ENCODE measurements at regions not wholly inside any gene's neighbourhood (a gene's known extent, or its start where the extent isn't known, plus 50 kb on each side); places are given as distances from the start of the nearest gene placed in this dataset.

DNA sequence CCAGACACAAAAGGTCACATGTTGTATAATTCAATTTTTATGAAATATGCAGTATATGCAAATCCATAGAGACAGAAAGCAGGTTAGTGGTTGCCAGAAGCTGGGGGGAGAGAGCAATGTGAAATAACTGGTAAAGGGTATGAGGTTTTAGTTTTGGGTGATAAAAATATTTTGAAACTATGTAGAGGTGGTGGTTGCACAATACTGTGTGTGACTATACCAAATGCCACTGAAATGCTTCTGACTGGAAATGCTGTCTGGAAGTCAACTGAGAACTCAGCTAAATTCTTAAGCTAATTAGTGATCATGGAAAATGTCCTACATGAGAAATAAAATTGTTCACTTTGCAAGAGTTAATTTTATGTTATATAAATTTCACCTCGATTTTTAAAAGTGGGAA lies 65.3 kb upstream of the RXFP2 start:
- H3K27me3 ChIP-seq (ENCODE audit: control insufficient read depth in 2 of 2, insufficient read depth in 2 of 2, low read length in 2 of 2) = no peaks in the 10 kb centered on the region
- no peak overlapping the region for H3K4me2 ChIP-seq (ENCODE audit: insufficient read depth, low read length)
- ChIA-PET POLR2A (no interaction called here), CTCF (interaction anchor here (1.0 kb wide), 1 partner anchor 14 kb away, joined by 3 read pairs; no protein-coding TSS in a partner anchor)
- H3K79me2 ChIP-seq (ENCODE audit: control insufficient read depth, insufficient read depth, low read length) = no peaks in the 10 kb centered on the region
- FAIRE-seq (no peak), DNase-seq (ENCODE audit: low read depth, low spot score) (no peak)
- no peaks in the 10 kb centered on the region for H3K9me1 ChIP-seq (replicated peaks; ENCODE audit: control insufficient read depth, extremely low read depth, insufficient read depth, low read length)
- intact Hi-C loops (cut with micrococcal nuclease) (no loop called here), dilution Hi-C loops (cut with MboI; ENCODE audit: extremely low pct_ligation_motif_present, low sequenced_read_pairs) (no loop called here)
- no peaks in the 10 kb centered on the region for H3K36me3 ChIP-seq (ENCODE audit: control insufficient read depth in 2 of 2, extremely low read depth in 1 of 2, insufficient read depth in 2 of 2, low read length in 2 of 2)
- H3K4me3 ChIP-seq (replicated peaks in 1 of 3; ENCODE audit: insufficient read depth in 1 of 3, low read depth in 1 of 3, low read length in 3 of 3) = no peak overlapping the region
- no peaks in the 10 kb centered on the region for H3K9me3 ChIP-seq (replicated peaks; ENCODE audit: control insufficient read depth, insufficient read depth, low read length)
- no peaks in the 10 kb centered on the region for H4K20me1 ChIP-seq (replicated peaks; ENCODE audit: control insufficient read depth, extremely low read depth, insufficient read depth, low read length)
- H3K4me1 ChIP-seq (ENCODE audit: control insufficient read depth, extremely low read depth, insufficient read depth, low read length) = no peaks in the 10 kb centered on the region
- H3K27ac ChIP-seq (ENCODE audit: insufficient read depth, low read depth, low read length) = no peak overlapping the region
- H2AFZ ChIP-seq (ENCODE audit: low read depth, low read length) = no peak overlapping the region
- TF ChIP-seq, protein P1, sequence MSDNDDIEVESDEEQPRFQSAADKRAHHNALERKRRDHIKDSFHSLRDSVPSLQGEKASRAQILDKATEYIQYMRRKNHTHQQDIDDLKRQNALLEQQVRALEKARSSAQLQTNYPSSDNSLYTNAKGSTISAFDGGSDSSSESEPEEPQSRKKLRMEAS (IDR thresholded peaks at IDR 0.05; ENCODE audit: insufficient read depth, insufficient read length) = no peak
- TF ChIP-seq JUN (IDR thresholded peaks at IDR 0.05; ENCODE audit: borderline replicate concordance, insufficient read depth, insufficient read length, low read depth) (no peak), POLR2AphosphoS5 (IDR thresholded peaks at IDR 0.05; ENCODE audit: insufficient read depth, low read depth, low read length) (no peak), GATA2 (IDR thresholded peaks at IDR 0.05; ENCODE audit: insufficient read depth, insufficient read length, low read depth, low read length) (no peak), POLR2A (IDR thresholded peaks at IDR 0.05; ENCODE audit: low read depth, low read length) (no peak), EZH2 (IDR thresholded peaks at IDR 0.05; ENCODE audit: borderline replicate concordance, low read depth, low read length, severe bottlenecking) (no peak), MYC (IDR thresholded peaks at IDR 0.05; ENCODE audit: low read depth, low read length) (no peak), CTCF (IDR thresholded peaks at IDR 0.05; ENCODE audit: extremely low read depth in 1 of 2, insufficient read depth in 1 of 2, low read depth in 1 of 2, low read length in 2 of 2) (no peak), FOS (IDR thresholded peaks at IDR 0.05; ENCODE audit: borderline replicate concordance, insufficient read depth, low read length) (no peak)
- no TSS peak for BruUV-seq (replicated peaks)
- no peak overlapping the region for H3K9ac ChIP-seq (replicated peaks; ENCODE audit: extremely low read depth, insufficient read depth, low read length)

Measured in endothelial cell of umbilical vein (primary cell).